GM21515 (cell line): ENCODE measurements at regions not wholly inside any gene's neighbourhood (a gene's known extent, or its start where the extent isn't known, plus 50 kb on each side); places are given as distances from the start of the nearest gene placed in this dataset.
A peak's percentile ranks its signal among the peaks of the same experiment; 100 is the strongest.

ENCODE experiments used
- ATAC-seq: cut with Tn5 transposase; IDR thresholded peaks from one replicate; pipeline ENCODE4 v1.9.1; 2021; ENCODE audit not compliant: unreplicated experiment

- no peak for ATAC-seq
Measured at GRCh38 chr1:234940841-234941240, 187.8 kb downstream of the TOMM20 start.

DNA sequence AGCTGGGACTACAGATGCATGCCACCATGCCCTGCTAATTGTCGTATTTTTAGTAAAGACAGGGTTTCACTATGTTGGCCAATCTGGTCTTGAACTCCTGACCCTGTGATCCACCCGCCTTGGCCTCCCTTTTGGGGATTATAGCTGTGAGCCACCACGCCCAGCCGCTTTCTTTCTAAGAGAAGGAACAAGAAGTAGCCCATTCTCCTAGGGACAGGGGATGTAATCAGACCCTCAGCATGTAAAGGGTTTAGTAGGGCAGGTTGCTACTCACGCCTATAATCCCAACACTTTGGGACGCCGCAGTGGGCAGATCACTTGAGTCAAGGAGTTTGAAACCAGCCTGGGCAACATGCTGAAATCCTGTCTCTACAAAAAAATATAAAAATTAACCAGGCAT is 189.7 kb downstream of the TOMM20 start:
- no peak for ATAC-seq

- no peak for ATAC-seq
Measured at GRCh38 chr1:234938135-234938534, 190.5 kb downstream of the TOMM20 start.

DNA sequence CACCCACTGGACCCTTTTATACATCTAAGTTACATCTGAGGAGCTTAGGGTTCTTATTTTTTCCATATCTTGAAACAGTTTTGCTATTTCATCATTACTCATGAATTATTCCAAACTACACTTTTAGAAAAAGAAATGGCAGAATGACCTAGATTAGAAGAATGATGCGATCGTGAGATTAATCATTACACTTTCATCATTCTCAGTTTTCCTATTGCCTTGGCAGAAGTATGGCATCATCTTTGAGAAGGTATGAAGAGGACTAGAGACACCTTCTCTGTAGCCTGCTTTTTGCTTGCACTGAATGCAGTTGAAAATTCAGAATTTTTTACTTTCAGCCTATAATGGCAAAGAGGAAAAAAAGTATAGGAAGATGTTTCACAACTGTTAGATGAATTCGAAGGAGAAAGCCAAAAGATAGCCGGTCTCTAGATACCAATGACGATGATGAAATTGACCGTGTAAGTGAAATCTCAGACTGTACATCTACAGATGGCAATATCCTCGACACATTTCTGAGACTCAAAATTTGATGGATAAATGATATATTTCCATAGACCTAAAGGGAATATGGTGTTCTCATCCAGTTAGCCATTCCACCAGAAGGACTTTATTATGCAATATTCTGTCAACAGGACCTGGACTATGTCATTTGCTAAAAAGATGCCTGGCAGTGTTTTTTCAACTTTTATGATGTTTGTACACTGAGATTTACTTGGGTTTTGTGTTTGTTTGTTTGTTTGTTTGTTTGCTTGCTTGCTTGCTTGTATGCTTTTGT is 191.8 kb downstream of the TOMM20 start:
- ATAC-seq, result no peak

DNA sequence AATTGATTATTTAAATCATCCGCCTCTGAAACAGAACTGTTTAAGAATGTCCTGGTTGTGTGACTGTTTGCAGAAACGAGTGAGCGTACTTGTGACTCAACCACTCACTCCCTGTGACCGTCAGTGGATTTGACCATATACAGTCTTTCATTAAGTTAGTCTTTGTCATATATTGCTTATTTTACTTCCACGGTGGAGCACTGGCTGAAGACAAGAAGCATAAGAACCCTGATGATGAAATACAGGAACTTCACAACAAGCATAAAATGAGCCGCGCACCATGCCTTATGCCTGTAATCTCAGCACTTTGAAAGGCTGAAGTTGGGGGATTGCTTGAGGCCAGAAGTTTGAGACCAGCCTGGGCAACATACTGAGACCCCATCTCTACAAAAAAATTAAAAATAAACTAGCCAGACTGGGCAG is 194.0 kb downstream of the TOMM20 start:
- ATAC-seq, result no peak

- peak; percentile 85 for ATAC-seq
Measured at GRCh38 chr1:234933475-234933874, 195.2 kb downstream of the TOMM20 start.

GRCh38 chr1:234932511-234933430 is 195.9 kb downstream of the TOMM20 start:
- peak; percentile 40 for ATAC-seq

DNA sequence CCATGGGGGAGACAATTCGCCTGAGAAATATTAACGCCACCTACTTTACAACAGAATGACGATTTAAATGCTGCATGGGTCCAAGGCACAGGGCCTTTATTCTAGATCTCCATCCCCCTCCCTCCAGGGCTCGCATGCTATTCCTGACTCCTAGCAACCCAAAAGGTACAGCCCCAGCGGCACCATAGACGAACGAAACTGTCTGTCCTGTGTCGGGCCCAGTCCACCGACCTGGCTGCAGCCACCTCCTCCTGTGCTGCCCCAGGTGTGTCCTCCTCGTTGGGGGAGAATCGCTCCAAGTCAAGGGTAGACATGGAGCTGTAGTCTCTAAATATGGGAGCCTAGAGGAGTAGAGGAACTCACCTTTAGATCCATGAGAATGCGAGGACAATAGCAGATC is 196.5 kb downstream of the TOMM20 start:
- no peak for ATAC-seq

GRCh38 chr1:234931404-234931973 is 197.1 kb downstream of the TOMM20 start:
- no peak for ATAC-seq

DNA sequence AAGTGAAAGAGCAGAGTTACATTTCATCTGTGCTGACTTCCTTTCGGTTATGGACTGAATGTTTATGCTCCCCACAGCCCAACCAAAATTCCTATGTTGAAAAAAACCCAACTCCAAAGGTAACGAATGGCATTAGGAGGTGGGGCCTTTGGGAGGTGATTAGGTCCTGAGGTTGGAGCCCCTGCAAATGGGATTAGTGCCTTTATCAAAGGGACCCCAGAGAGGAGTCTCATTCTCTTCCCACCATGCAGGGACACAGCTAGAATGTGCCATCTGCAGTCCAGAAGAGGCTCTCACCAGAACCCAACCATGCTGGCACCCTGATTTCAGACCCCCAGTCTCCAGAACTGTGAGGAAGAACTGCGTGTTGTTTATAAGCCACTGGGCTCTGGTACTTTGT is 199.3 kb downstream of the TOMM20 start:
- no peak for ATAC-seq

DNA sequence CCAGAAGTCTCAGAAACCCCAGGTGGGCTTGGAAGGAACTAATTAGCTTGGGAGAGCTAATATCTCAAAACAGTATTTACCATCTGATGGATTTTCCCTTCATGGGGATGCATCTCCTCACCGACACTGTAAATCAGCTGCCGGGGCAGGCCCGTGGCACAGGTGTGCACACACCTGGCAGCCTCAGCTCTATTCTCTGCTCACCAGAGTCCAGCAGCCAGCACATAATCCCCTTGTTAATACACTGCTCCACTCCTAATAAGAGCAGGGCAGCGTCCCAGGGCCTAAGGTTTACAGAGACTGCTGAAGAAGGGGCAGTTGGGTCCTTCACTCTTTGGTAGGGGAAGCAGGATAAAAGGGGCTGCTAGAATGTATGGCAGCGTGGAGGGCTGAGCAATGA is 200.0 kb downstream of the TOMM20 start:
- ATAC-seq, result no peak

GRCh38 chr1:234927971-234928640 is 200.5 kb downstream of the TOMM20 start:
- no peak for ATAC-seq

DNA sequence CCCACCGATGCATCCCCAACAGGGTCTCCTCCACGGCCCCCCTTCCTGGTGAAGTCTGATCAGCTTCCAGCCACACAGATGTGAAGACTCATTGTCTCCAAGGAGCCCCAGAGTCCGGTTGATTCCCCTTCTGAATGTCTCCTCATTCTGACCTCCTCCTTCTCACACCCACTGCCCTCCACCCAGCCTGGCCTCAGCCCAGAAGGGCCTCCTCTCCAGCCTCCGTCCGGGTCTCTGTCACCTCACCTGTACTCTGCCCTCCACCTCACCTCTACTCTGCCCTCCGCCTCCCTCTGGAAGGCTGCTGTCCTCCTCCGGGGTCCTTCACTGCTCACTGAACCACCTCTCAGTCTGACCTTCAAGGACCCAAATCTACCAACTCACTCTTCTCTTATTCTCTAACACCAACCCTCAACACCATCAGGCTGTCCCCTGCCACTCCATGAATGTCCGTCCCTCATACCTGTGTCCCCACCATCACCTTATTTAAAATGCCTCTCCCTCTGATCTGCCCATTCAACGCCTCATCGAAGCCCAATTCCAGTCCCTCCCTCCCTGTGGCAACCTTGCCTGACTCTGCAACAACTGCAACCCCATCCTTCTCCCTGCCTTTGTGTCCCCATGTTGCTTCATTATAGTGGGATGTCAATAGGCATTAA is 201.2 kb downstream of the TOMM20 start:
- no peak for ATAC-seq

GRCh38 chr1:234926559-234927311 is 201.9 kb downstream of the TOMM20 start:
- peak; percentile 87 for ATAC-seq

DNA sequence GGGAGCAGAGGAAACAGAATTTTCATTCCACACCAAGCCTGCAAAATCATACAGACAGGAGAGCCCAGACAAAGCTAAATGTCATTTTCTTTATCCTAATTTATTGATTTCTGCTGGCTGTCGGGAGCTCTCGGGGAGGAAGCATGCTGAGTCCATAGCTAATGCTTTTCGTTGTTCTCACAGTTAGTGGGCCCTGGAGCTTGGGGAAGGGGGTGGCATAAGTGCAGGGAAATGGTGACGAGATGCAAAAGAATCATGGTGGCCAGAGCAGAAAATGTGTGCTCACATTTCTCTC is 202.4 kb downstream of the TOMM20 start:
- ATAC-seq, result no peak

DNA sequence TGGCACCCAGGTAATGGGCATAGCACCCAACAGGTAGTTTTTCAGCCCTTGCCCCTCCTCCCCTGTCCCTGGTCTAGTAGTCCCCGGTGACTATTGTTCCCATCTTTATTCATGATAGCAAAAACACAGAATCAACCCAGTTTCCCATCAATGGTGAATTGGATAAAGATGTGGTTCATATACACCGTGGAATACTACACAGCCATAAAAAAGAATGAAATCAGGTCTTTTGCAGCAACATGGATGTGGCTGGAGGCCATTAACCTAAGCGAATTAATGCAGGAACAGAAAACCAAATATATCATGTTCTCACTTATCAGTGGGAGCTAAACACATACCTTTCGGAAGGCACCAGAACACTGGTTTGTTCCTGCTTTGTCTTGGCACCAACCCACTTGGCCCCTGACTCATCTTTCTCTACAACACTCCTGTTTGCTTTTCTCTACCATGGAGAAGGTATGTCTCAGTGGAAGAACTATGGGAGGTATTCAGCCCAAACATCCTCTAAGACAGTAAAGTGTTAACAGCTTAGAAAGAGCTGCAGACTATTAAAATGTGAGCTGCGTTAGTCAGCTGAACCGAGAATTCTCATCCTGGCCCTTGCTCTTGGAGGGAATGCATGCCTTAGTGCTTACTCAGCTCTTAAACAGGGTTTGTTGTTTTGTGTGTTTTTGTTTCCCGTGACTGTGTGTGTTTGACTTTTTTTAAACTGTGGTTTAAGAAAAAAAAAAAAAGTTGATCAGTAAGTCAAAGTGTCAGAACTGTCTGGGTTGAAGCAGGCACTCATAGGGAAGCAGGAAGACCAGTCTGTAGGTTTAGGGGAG is 203.0 kb downstream of the TOMM20 start:
- no peak for ATAC-seq

GRCh38 chr1:234924450-234925355 is 203.9 kb downstream of the TOMM20 start:
- ATAC-seq, result no peak

DNA sequence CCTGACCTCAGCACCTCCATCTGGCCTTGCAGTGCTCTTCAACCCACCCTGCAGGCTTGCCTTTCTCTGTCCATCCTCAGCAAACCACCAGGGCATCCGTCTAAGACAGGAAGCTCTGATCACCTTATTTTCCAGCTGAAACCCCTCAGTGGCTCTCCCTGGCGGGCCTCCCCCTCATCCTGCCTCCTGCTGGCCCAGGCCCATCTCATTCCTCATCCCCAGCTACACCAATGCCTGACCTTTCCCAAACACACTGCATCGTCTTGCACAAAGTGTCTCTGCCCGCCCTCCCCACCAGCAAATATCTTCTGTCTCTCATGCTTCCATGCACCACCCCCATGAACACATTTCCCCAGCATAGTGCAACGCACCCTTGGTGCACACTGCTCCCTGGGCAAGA is 205.0 kb downstream of the TOMM20 start:
- ATAC-seq, result no peak
